Keratinocyte (primary cell): ENCODE measurements at regions not wholly inside any gene's neighbourhood (a gene's known extent, or its start where the extent isn't known, plus 50 kb on each side); places are given as distances from the start of the nearest gene placed in this dataset.
"Not testable (repeated sequence)": the region's sequence is repeated elsewhere in the genome, so short reads cannot be mapped to it uniquely, and the experiment has no call there.

ENCODE experiments used
- DNase-seq: peaks from one replicate; pipeline ENCODE4 v3.0.0-alpha.2; 2011; ENCODE audit warnings: low read depth, missing footprints, low spot score
- FAIRE-seq: peaks from 2 replicates; lab custom pipeline; 2011; peaks lifted over from hg19 to GRCh38; lab: Jason Lieb, UNC
- H2AFZ ChIP-seq: 2 replicates; pipeline ENCODE4 v1.6.0; 2012; ENCODE audit warnings: low read length, control low read depth, inconsistent platforms; ENCODE audit not compliant: control insufficient read depth
- H3K27ac ChIP-seq: 2 replicates; pipeline ENCODE4 v1.5.1; 2011; ENCODE audit warnings: low read length; ENCODE audit not compliant: control insufficient read depth, insufficient read depth
- H3K27me3 ChIP-seq: 3 replicates; pipeline ENCODE4 v1.6.0; 2011; ENCODE audit warnings: low read length; ENCODE audit not compliant: control insufficient read depth, insufficient read depth; ENCODE audit errors: extremely low read depth
- H3K36me3 ChIP-seq, 2 experiments: 2 replicates in 1 of 2; 3 replicates in 1 of 2; pipeline ENCODE4 v1.5.1; 2011; ENCODE audit warnings: low read length in 2 of 2, mild to moderate bottlenecking in 1 of 2; ENCODE audit not compliant: control insufficient read depth in 2 of 2, insufficient read depth in 2 of 2; ENCODE audit errors: extremely low read depth in 1 of 2
- H3K4me1 ChIP-seq: 3 replicates; pipeline ENCODE4 v1.5.1; 2011; ENCODE audit warnings: low read length; ENCODE audit not compliant: control insufficient read depth, insufficient read depth; ENCODE audit errors: extremely low read depth
- H3K4me2 ChIP-seq: 3 replicates; pipeline ENCODE4 v1.6.0; 2011; ENCODE audit warnings: low read depth, low read length; ENCODE audit not compliant: control insufficient read depth, insufficient read depth; ENCODE audit errors: extremely low read depth
- H3K4me3 ChIP-seq, 3 experiments: fragments of 200-600 bp in 1 of 3; sonication (generic) in 1 of 3; 2 replicates in 2 of 3; 3 replicates in 1 of 3; pipeline ENCODE4 v1.5.1; 2011 to 2016; ENCODE audit warnings: low read length in 3 of 3, mild to moderate bottlenecking in 3 of 3, control low read depth in 2 of 3, inconsistent platforms in 1 of 3, low read depth in 1 of 3, mixed read lengths in 1 of 3, mixed run types in 1 of 3, moderate library complexity in 1 of 3; ENCODE audit not compliant: control insufficient read depth in 2 of 3, insufficient read depth in 2 of 3; ENCODE audit errors: extremely low read depth in 1 of 3
- H3K79me2 ChIP-seq: 2 replicates; pipeline ENCODE4 v1.6.0; 2012; ENCODE audit warnings: low read length; ENCODE audit not compliant: control insufficient read depth, insufficient read depth
- H3K9ac ChIP-seq: 3 replicates; pipeline ENCODE4 v1.6.0; 2011; ENCODE audit warnings: low read length; ENCODE audit not compliant: control insufficient read depth, insufficient read depth; ENCODE audit errors: extremely low read depth
- H3K9me1 ChIP-seq: 3 replicates; pipeline ENCODE4 v1.6.0; 2011; ENCODE audit warnings: low read length; ENCODE audit not compliant: control insufficient read depth, insufficient read depth; ENCODE audit errors: extremely low read depth
- H3K9me3 ChIP-seq: 2 replicates; pipeline ENCODE4 v1.5.1; 2012; ENCODE audit warnings: low read depth, low read length; ENCODE audit not compliant: control insufficient read depth
- H4K20me1 ChIP-seq: 3 replicates; pipeline ENCODE4 v1.6.0; 2011; ENCODE audit warnings: low read length; ENCODE audit not compliant: control insufficient read depth, insufficient read depth; ENCODE audit errors: extremely low read depth
- CTCF ChIP-seq, 3 experiments: IDR thresholded peaks in 1 of 3; conservative IDR thresholded peaks in 1 of 3; optimal IDR thresholded peaks in 1 of 3; 2 replicates in 2 of 3; 3 replicates in 1 of 3; pipeline versions ENCODE3 to v1.5.1; 2011; ENCODE audit warnings: low read length in 3 of 3, mild to moderate bottlenecking in 3 of 3, moderate library complexity in 2 of 3, control low read depth in 1 of 3, inconsistent platforms in 1 of 3; ENCODE audit not compliant: insufficient read depth in 2 of 3; ENCODE audit errors: extremely low read depth in 1 of 3
- EZH2 ChIP-seq: IDR thresholded peaks from one replicate; pipeline ENCODE4 v1.6.1; 2012; ENCODE audit warnings: inconsistent platforms, mild to moderate bottlenecking, low read length, moderate library complexity
- dilution Hi-C: fragments of 300-500 bp; cut with MboI; formaldehyde crosslinking; loops from one replicate; pipeline ENCODE4 v1.7.0; 2020; ENCODE audit warnings: low sequenced_read_pairs; ENCODE audit not compliant: extremely low pct_ligation_motif_present

GRCh38 chr22:25431637-25432342, 132.7 kb upstream of the GRK3 start:
- H3K79me2 ChIP-seq, H3K9me1 ChIP-seq, DNase-seq, H3K36me3 ChIP-seq, dilution Hi-C loops, H3K9me3 ChIP-seq, H3K9ac ChIP-seq, H4K20me1 ChIP-seq, H3K4me2 ChIP-seq, FAIRE-seq, H3K27ac ChIP-seq, H3K4me1 ChIP-seq, H3K27me3 ChIP-seq, H3K4me3 ChIP-seq, H2AFZ ChIP-seq: not testable (repeated sequence)

GRCh38 chr22:25433381-25433970, 131.0 kb upstream of the GRK3 start:
- H3K4me1 ChIP-seq, H3K27me3 ChIP-seq, H3K9me1 ChIP-seq, H2AFZ ChIP-seq, H3K9me3 ChIP-seq, H3K4me3 ChIP-seq, FAIRE-seq, DNase-seq, H4K20me1 ChIP-seq, dilution Hi-C loops, H3K79me2 ChIP-seq, H3K27ac ChIP-seq, H3K36me3 ChIP-seq, H3K9ac ChIP-seq, H3K4me2 ChIP-seq: not testable (repeated sequence)

- no peak overlapping the region for H3K4me3 ChIP-seq
- DNase-seq (no peak), FAIRE-seq (no peak)
- dilution Hi-C loops = no loop called here
- no peaks in the 10 kb centered on the region for H3K79me2 ChIP-seq
- no peaks in the 10 kb centered on the region for H3K9me3 ChIP-seq
- no peak for TF ChIP-seq CTCF (optimal IDR thresholded peaks at IDR 0.05 in 1 of 3, IDR thresholded peaks at IDR 0.05 in 1 of 3, conservative IDR thresholded peaks at IDR 0.05 in 1 of 3; ENCODE audit: extremely low read depth in 1 of 3, insufficient read depth in 2 of 3, low read length in 3 of 3)
- TF ChIP-seq EZH2 = no peak
- peaks cover 3% of the 10 kb centered on the region for H3K27me3 ChIP-seq
- no peaks in the 10 kb centered on the region for H4K20me1 ChIP-seq
- H3K4me1 ChIP-seq = no peaks in the 10 kb centered on the region
- H3K36me3 ChIP-seq = no peaks in the 10 kb centered on the region
- no peak overlapping the region for H2AFZ ChIP-seq
- no peak overlapping the region for H3K9ac ChIP-seq
- H3K4me2 ChIP-seq = no peak overlapping the region
- no peaks in the 10 kb centered on the region for H3K9me1 ChIP-seq
- H3K27ac ChIP-seq = no peak overlapping the region
Measured at GRCh38 chr22:25437414-25438160, 126.9 kb upstream of the GRK3 start.
